GM19455 (cell line): ENCODE measurements at regions not wholly inside any gene's neighbourhood (a gene's known extent, or its start where the extent isn't known, plus 50 kb on each side); places are given as distances from the start of the nearest gene placed in this dataset.

ENCODE experiments used
- ATAC-seq: cut with Tn5 transposase; IDR thresholded peaks from one replicate; pipeline ENCODE4 v1.9.1; 2021; ENCODE audit not compliant: unreplicated experiment

DNA sequence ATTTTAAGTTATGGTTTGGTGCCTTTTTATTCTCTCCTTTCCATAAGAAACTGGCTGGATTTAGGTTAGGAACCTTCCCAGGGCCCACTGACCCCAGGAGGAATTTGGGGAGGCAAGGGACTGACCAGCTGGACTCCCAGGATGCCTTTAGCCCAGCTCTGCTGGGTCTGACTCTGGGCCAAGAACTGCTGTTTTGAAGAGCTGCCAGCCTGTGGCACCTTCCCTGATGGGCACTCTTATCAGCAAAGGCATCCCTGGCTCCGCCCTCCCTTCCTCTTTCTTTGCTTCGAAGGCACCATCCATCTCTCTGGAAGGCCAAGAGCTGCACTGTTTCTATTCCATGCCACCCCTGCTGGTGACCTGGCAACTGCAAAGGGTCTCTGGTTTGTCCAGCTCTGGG lies 174.7 kb downstream of the POU4F1 start:
- ATAC-seq: no peak

DNA sequence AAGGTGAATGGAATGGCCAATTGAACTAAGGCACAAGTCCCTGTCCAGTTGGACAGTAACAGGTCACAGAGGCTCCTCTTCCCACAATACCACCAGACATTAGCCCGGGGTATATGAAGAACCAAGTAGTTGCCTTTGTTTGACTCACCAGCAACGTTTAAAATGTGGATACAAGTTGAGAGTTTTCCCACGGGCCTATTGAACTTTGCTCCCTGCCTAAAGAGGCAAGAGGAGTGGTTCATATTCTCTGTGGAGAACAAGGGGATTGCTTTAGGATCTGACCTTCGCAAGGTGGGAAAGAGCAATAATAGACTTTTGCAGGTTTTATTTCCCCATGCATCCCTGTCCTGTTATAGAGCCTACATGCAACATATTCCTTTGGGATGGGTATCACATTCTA lies 177.2 kb downstream of the POU4F1 start:
- no peak for ATAC-seq

DNA sequence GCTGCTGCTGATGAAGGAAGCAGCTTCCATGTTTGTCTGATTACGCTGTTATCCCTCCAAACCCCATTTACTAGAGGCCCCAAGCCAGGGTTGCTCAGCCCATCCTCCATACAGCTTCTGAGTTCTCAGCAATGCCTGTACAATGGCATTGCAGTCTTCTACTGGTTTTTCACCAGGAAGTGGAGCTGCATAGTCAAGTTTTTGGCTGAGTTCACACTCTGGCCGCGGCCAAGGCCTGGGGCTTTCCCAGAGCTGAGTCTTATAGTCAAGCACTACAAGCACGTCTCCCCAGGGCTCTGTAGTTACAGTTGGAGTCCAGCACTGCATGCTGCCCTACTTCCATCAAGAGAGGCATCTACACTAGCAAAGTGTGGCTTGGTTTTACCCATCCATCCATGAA lies 182.5 kb downstream of the POU4F1 start:
- peak; percentile 89 for ATAC-seq

DNA sequence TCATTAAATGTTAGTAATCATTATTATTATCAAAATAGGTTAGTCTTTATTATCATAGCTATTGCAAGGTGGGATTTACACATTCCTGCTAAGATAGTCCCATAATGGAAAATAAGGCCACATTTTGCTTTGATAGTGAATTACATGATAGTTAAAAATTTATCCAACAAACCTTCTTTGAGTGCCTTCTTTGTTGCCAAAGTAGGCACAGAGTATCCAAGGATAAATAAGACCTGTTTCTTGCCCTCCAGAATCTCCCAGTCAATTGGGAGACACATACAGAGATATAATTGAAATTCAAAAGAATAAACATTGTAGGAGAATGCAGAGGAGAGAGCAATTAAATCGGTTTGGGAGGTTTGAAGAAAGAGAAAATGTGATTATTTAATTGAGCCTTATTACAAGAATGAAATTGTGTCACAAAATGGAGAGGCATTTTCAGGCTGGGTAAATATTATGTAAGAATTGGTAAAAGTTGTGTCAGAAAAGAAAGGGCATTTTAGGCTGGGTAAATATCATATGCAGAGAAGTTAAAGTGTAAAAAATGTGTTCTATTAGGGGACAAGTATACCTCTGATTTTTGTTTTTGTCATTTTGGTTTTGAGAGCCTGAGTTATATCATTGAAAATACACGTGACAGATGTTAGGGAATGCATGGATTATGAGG lies 189.3 kb downstream of the POU4F1 start:
- ATAC-seq: no peak

DNA sequence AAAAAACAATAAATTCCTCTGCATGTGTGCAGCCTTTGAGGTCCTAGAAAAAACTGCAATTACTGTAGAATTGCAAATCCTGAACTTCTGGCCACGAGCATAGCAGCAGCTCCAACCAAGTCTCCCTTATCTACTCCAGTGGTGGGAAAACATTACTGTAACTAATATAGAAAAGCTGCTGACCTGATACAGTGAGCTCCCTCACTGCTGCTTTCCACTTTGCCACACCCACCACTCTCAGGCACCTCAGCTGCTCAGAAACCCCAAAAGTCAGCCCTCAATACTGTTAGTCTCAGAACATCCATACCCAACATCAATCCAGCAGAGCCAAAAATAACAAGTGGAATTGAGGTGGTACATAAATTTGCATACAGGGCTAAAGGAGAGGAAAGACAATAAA lies 192.5 kb downstream of the POU4F1 start:
- no peak for ATAC-seq

DNA sequence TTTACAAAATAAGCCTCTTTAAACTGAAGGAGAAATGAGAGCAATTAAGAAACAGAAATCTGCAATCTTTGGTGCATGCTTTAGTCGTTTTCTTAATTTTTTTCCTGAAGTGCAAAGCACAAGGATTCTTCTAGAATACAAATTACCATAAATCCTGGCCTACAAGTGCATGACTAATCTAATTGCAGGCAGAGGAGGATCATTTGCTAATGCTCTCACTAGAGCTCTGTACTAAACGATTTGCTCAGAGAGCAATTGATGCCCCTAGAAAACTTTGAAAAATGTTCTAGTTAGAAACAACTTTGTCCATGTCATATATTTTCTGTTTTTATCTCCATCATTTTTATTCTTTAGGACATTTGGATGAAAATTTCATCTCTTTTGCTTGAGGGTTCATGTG lies 193.2 kb downstream of the POU4F1 start:
- no peak for ATAC-seq

DNA sequence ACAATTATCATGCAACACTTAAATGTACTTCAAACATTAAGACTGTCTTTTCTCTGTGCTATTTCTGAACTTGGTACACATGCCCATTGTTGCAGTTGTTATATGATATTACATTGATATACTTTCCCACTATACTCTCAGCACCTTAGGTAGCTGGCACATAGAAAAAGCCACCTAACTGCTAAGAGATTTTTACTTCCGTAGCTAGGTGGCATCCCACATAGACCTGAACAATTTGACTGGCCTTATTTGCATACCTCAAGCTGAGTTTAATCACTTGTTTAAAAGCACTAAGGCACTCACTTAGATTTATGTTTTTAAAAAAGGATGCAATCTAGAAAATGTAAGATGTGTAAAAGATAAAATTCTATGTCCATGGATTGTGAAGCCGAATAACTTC lies 194.2 kb downstream of the POU4F1 start:
- peak; percentile 71 for ATAC-seq

DNA sequence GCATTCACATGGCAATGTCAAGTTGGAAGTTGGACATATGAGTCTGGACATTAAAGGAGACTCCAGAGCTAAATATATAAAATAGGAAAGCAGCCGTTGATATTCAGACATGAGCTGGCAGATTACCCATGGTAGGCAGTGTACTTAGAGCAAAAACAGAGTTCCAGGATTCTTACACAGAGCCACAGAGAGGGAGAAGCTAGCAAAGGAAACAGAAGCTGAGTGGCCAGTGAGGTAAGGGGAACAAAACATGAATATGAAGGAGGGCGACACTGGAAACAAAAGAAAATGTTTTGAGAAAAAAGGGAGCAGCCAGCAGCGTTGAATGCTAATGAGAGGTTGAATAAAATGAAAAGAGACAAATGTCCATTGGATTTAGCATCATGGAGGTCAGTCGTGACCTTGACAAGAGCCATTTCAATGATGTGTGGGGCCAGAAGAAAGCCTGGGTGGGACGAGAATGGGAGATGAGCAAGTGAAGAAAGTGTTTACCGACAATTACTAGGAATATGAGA lies 198.4 kb downstream of the POU4F1 start:
- no peak for ATAC-seq

DNA sequence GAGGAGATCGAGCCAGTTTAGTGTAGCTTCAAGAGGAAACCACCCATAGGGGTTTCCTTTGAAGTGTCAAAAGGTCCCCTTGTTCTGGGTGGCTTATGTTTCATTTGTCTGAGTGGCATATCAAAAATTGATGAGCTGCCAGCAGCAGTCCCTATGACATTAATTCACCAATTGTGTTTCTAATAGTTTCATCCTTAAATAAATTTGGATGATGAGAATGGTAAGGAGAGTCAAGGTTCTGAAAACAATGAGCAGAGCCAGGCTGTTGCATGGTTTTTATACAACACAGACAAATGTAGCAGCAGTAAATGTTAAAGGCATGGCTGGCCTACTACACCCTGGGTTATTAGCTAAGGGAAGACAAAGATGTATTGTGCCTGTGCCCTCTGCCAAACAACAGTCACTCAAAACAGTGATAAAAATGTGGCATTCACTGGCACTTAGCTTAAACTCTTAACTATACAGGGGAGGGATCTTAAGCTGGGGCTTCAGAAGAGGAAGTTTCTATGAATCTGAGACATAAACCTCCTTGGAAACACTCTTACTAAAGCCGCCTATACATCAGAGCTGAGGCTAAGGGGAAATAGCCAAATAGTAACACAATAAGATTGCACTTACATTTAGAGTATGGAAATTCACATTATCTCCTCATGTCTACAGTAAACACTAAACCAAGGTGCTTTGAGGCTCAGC lies 200.5 kb downstream of the POU4F1 start:
- ATAC-seq: peak; percentile 28

DNA sequence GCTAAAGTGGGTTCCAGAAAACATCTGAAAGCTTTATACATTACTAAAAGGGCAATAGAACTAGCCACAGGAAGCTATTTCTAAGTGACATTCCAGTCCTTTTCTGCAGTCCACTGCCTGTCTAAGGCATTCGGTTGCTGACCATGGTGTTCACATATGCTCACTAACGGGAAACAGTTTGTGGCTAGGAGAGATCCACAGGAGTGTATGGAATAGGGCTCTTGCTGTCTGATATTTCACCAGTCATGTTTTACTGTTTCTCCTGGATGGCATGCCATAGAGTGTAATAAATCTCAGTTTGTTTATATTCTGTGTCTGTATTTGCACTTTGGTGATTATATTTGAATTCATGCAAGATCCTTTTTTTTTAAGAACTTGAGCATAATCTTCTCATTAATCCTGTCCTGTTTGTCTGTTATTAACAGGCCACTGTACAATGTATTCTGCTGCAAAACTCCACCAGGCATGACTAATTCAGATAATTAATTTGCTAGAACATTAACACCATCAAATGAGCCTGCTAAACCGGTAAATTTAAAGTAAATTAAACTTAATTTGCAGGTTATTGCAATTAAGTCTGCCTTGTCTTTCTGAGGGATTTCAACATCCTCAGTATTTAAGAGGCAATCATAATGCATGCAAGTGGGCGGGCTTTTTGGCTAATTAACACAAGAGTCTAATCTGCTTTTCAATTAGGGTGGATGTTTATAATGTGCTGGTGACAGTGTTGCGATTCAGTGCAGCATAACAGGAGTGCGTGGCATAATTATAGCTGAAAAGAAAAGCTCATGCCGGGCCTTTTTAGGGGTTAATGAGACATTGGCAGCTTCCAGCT lies 201.3 kb downstream of the POU4F1 start:
- ATAC-seq: no peak

DNA sequence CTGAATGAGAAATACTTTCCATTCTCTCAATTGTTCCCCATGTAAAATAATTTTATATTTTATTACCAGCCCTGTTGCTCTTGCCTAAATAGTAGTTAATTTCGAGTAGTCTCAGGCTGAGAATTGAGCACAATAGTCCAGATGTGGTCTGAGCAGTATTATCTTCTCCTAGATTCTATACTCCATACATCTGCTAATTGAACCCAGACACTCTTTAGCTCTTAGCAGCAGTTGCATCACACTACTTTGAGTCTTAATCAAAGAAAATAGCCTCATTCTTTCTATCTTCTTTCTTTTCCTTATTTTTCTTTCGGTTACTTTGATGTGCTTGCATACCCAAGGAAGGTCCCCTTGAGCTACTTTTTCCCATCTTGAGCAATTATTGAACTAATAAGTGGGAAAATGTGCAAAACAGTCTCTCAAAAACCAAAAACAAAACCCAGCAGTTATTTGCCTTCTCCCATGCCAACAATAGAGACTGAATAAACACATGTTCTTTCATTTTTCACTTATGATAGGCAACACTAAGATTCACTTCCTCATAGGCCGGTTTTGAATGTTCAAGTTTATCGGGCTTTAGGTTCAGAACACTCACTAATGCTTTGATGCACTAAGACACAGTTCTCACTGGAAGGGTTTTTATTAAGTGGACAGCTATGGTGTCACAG lies 204.5 kb downstream of the POU4F1 start:
- peak; percentile 92 for ATAC-seq

DNA sequence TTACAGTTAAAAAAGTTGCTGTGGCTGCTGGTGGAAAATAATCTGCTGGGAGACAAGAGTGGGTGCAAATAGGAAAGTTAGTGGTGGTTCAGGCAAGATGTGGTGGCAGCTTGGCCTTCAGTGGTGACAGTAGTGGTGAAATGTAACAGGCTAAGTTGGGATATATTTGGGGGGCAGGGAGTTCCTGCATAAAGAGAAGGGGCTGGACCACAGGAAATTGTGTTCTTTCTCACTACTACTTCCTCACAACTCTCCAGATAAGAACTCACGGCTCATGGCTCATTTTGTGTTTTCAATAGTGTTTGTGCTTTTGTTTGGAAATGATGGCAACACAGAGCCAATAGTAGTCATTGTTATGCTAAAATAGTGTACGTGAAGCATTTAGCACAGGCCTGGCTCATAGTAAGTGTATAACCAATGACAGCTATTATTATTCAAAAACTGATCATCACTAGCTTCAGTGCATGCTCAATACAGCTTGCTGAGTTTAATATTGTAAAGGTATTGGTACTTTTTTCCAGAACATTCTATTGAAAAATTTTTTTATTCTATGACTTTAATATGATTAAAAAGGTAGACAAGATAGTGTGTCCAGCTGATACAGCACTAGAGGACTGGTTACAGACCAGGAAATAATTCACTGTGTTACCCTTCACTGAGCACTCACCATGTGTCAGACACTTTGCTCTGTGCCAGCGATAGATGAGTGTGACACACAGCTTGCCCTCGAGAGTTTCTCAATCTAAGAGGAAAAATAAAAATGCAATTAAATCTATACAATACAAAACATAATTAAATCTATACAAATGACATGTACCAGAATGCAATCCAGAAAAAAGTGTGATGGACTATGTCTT lies 209.8 kb downstream of the POU4F1 start:
- no peak for ATAC-seq

DNA sequence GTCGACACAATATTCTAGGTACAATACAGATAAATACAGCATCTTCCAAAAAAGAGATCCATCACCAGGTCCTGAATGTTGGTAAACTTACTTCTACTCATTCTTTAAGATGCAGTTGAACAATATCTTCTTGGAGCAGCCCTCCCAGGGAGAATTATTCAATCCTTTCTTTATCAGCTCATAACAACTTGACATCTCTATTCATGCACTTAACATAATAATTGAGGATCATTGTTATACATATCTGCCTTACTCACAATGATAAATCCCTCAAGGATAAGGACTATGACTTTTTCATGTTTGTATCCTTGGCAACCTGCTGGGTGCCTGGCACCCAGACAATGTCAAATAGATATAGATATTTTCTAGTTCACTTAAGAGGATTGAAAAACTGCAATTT lies 219.5 kb downstream of the POU4F1 start:
- no peak for ATAC-seq

DNA sequence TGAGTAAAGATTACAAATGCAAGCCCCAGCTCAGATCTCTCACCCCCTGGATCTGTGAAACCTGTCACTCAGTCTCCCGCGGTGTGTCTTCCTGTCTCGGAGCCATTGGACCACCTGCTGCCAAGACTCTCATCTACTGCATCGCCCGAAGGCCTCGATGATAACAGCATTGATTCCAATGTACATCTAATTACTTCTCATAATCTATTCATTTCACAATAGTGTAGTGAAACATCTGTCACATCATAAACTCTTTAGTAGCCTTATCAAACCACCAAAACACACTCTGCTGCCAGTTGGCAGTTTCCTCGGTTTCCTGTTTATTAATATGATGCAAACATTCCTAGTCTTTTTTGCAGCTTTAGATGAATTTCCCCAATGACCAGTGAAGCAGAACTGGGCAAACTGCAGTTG lies 220.3 kb downstream of the POU4F1 start:
- no peak for ATAC-seq

DNA sequence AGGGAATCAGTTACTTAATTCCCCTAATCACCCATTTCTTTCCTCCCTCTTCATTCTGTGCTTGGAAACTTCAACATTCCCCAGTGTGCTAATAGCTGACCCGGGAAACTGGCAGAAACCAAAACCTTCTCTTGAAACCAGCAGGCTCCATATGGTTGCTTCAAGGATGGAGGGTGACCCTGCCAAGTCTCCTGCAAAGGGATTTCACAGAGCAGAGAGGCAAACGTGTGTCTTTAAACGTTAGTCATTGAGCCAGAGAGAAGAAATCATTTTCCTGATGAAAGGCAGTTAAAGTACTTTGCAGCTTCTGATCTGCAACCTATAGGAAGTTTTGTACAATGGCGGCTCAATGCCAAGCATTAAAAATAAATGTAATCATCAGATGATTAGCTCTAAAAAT lies 220.9 kb downstream of the POU4F1 start:
- ATAC-seq: no peak

DNA sequence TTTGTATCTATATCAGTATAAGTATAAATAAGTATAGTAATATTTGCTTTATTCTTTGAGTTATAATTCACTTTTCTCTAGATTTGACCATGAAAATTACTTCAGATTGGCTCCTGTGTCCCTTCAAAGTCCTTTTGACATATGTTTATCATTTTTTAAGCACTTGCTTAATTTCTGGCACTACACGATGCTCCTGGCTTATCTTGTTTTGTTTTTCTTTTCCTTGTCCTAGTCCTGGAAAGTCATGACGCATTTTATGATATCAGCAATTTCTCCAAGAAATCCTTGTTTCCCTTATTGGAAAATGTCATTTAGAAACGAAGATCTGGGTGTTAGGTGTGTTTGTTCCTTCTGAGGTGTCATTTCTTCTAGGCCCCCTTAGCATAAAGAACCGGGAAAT lies 226.5 kb downstream of the POU4F1 start:
- ATAC-seq: no peak

DNA sequence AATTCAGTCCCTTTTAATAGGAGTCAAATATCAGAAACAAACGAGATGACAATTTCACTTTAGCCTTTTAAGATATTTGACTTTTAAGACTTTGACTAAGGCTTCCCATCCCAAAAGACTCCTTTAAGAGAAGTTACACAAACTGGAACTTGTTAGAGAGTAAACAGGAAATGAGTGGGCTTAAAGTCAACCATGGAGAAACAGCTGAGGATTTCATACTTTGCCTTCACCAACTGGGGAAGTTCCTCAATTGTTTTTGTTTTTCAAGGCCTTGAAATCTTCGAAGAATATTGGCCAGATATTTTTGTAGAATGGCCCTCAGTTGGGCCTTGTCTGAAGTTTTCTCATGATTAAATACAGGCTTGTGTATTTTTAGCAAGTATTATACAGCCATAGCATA lies 227.3 kb downstream of the POU4F1 start:
- ATAC-seq: no peak

DNA sequence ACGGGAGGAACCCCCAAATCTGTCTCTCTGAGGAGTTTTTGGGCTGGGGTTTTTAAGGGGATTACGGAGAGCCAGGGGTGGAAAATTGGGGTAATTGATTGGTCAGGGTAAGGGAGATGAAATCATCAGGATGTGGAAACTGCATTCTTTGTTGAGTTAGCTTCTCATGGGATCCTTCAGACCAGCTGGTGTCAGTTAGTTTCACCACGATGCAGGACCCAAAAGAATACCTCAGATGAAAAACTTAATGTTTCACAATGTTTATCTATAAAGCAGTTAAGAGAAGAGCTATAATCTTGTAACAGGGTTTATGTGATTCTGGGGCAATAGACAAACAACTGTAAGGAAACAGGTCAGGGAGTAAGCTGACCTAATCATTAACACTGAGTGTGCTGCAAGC lies 230.8 kb downstream of the POU4F1 start:
- ATAC-seq: no peak

DNA sequence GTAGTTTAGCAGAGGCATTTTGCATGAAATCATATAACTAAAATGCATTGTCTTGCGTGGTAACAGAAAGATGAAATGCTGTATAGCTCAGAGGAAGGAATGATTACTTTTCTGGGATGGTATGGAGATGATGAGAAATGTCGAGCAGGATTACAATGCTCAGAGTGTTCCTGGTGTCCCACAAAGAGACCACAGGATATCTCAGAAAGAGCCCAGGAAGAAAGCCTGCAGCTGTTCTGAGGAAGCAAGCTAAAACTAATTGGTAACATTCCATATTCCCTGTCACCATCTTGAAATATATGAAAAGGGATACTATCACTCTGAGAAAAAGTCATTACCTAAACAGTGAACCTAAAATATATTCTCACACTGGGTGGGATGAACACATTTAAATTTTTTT lies 233.1 kb downstream of the POU4F1 start:
- ATAC-seq: no peak

DNA sequence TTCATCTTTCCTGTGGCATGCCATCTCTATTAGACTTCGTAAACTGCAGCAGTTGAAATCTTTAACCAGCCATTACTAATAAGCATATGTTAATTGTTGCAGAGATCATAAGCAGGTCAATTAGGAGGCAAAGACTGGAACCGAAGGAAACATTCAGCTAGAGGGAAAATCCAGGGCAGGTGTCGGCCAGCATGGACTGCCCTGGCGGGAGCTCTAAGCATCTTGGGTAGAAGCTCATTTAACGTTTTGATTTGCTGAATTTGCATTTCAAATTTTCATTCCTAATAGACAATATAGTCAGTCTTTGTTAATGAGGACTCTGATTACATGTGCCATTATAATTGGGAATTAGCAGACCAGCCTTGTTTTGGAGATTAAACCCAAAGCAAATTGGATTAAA lies 238.6 kb downstream of the POU4F1 start:
- no peak for ATAC-seq
